Skeletal muscle tissue (tissue), 3 donors: ENCODE measurements at regions not wholly inside any gene's neighbourhood (a gene's known extent, or its start where the extent isn't known, plus 50 kb on each side); places are given as distances from the start of the nearest gene placed in this dataset.

Source experiments
- H3K27ac ChIP-seq: one replicate; pipeline ENCODE4 v1.7.0; 2013; ENCODE audit warnings: mild to moderate bottlenecking, low read depth, low read length, inconsistent platforms
- H3K27me3 ChIP-seq, 3 donors: one replicate each; pipeline ENCODE4 v1.7.0; 2013; ENCODE audit warnings: low read length in 3 of 3; ENCODE audit not compliant: control insufficient read depth in 3 of 3, insufficient read depth in 3 of 3
- H3K36me3 ChIP-seq, 3 donors: one replicate each; pipeline ENCODE4 v1.7.0; 2013; ENCODE audit warnings: low read length in 3 of 3; ENCODE audit not compliant: control insufficient read depth in 3 of 3, insufficient read depth in 3 of 3
- H3K4me1 ChIP-seq, 3 donors: one replicate each; pipeline ENCODE4 v1.7.0; 2013; ENCODE audit warnings: low read length in 3 of 3, mild to moderate bottlenecking in 3 of 3; ENCODE audit not compliant: control insufficient read depth in 3 of 3, insufficient read depth in 3 of 3
- H3K4me3 ChIP-seq, 3 donors: one replicate each; pipeline ENCODE4 v1.7.0; 2013; ENCODE audit warnings: low read length in 3 of 3
- H3K9ac ChIP-seq, 3 donors: one replicate each; pipeline ENCODE4 v1.7.0; 2013; ENCODE audit warnings: low read length in 3 of 3, mild to moderate bottlenecking in 3 of 3, moderate library complexity in 2 of 3, low read depth in 1 of 3
- H3K9me3 ChIP-seq, 3 donors: one replicate each; pipeline ENCODE4 v1.7.0; 2013; ENCODE audit warnings: low read length in 3 of 3; ENCODE audit not compliant: control insufficient read depth in 3 of 3
- donor health status: Osteomylitis.

DNA sequence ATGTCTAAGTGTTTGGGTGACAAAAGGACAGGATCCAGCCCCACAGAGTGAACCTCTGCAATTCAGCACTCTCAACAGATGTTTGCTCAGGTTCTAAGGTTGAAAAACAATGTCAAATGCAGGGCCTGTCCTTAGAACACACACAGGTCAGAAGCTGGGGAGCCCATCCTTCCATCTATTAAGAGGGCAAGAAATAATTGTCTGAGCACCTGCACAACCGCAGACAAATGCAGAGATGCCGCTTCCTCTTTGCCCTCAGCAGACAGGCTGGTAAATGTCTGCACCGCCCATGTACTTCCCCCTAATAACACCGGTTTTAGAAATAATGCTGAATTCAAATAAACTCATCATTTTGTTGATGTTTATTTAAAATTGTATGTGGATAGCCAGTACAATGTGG, 414.5 kb upstream of the ADAMTS16 start:
- no peaks in the 10 kb centered on the region for H3K4me1 ChIP-seq

DNA sequence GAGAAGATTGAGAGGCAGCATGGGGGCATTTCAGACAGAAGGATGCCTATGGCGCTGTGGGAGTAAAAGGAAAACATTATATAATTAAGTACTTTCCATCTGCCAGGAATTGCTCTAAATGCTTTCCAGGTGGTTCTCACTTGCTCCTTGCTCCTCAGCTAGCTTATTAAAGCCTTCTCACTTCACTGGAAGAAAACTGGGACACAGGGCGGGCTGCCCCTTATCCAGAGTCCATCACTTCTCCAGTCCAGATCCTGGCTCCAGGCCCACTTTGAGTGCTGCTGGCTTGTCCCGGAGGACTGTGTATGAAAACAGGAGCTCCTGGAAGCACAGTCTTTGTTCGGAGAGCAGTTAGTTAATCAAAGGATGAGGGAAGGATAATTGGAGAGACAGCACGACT, 409.9 kb upstream of the ADAMTS16 start:
- no peak overlapping the region for H3K4me3 ChIP-seq
- H3K36me3 ChIP-seq = no peaks in the 10 kb centered on the region
- peaks cover 0 to 5% (median 0%) of the 10 kb centered on the region in 3 donors for H3K27me3 ChIP-seq
- no peak overlapping the region for H3K9ac ChIP-seq
- H3K9me3 ChIP-seq = peaks cover 0 to 2% (median 0%) of the 10 kb centered on the region in 3 donors
- H3K4me1 ChIP-seq = no peaks in the 10 kb centered on the region
- H3K27ac ChIP-seq = no peak overlapping the region

More for the DNA sequence above, 414.5 kb upstream of the ADAMTS16 start:
- Histone ChIP-seq H3K4me3 (no peak overlapping the region), H3K9ac (no peak overlapping the region), H3K36me3 (no peaks in the 10 kb centered on the region), H3K27ac (no peak overlapping the region), H3K27me3 (no peaks in the 10 kb centered on the region), H3K9me3 (no peaks in the 10 kb centered on the region)

DNA sequence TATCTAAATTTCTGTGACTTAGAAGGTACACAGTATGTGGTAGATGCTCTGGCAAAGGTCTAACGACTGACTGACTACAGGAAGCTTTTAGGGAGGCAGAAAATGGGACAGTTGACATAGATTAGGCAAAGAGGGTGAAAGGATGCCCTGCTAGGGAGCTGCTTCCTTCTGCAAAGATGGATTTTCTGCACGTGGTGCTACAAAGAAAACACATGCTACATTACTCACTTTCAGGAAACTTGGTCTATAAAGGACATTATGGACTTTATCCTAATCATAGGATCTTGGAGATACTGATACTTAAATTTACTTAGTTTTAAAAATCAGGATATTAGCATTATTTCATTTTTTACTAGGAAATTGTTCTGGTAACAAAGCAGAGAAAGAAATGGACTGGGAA, 405.8 kb upstream of the ADAMTS16 start:
- H3K36me3 ChIP-seq = no peaks in the 10 kb centered on the region
- H3K27me3 ChIP-seq = peaks cover 0 to 5% (median 0%) of the 10 kb centered on the region in 3 donors
- H3K9ac ChIP-seq = no peak overlapping the region
- no peak overlapping the region for H3K27ac ChIP-seq
- H3K4me3 ChIP-seq = no peak overlapping the region
- peaks cover 0 to 2% (median 0%) of the 10 kb centered on the region in 3 donors for H3K9me3 ChIP-seq
- no peaks in the 10 kb centered on the region for H3K4me1 ChIP-seq

DNA sequence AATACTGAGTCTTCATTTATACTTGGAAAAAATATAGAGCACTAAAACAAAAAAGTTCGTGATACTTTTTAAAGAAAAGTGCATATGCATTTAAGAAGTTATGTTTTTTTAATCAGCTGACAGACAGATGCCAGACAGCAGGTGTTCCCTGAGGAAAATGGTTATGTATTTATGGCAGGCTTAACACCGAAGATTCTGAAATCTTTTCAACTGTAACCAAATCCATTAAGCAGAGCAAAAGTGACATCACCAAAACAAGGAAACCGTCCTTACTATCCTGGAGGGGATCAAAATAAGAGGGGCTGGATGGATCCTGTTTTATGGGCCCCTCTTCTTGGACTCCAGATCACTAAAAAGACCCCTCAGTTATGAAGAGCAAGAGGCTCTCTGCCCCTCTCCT, 404.9 kb upstream of the ADAMTS16 start:
- Histone ChIP-seq H3K27ac (no peak overlapping the region), H3K4me1 (no peaks in the 10 kb centered on the region), H3K36me3 (no peaks in the 10 kb centered on the region), H3K9ac (no peak overlapping the region), H3K4me3 (no peak overlapping the region), H3K9me3 (peaks cover 0 to 2% (median 0%) of the 10 kb centered on the region in 3 donors), H3K27me3 (peaks cover 0 to 5% (median 0%) of the 10 kb centered on the region in 3 donors)

DNA sequence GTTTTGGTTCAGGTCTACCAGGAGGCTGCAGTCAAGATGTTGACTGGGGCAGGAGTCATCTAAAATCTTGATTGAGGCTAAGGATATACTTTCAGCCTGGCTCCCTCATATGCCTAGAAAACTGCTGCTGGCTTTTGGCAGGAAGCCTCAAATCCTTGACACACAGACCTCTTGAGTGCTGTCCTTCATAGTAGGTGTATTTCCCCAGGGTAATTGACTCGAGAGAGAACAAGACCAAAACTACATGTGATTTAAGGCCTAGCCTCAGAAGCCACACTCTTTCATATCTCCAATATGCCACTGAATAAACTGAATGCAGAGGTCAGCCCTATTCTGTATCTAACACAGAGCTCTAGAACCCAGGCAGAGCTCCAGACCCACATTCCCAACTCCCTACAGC, 402.3 kb upstream of the ADAMTS16 start:
- no peak overlapping the region for H3K9ac ChIP-seq
- H3K27ac ChIP-seq = no peak overlapping the region
- H3K9me3 ChIP-seq = peaks cover 0 to 2% (median 0%) of the 10 kb centered on the region in 3 donors
- no peaks in the 10 kb centered on the region for H3K4me1 ChIP-seq
- no peaks in the 10 kb centered on the region for H3K36me3 ChIP-seq
- peaks cover 0 to 5% (median 0%) of the 10 kb centered on the region in 3 donors for H3K27me3 ChIP-seq
- H3K4me3 ChIP-seq = no peak overlapping the region

DNA sequence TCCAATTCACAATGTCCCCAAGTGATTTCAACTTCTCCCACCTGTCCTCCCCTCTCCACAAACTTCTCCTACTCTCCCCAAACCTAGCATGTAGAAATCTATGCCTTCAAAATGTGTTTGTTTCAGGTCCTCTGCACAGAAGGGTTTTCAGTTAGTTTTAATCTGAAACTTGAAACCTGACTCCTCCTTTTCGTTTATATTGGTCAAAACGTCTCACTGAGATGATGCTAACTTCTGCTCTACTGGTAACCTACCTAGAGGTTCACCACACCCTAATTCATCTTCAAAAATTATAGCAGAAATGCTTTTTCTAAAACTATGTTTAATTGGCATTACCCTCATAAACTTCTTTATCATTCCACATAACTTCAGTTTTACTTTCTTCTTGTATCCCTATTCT, 401.8 kb upstream of the ADAMTS16 start:
- Histone ChIP-seq H3K9ac (no peak overlapping the region), H3K4me3 (no peak overlapping the region), H3K27ac (no peak overlapping the region), H3K9me3 (peaks cover 0 to 2% (median 2%) of the 10 kb centered on the region in 3 donors), H3K4me1 (no peaks in the 10 kb centered on the region), H3K36me3 (no peaks in the 10 kb centered on the region), H3K27me3 (peaks cover 0 to 5% (median 0%) of the 10 kb centered on the region in 3 donors)

DNA sequence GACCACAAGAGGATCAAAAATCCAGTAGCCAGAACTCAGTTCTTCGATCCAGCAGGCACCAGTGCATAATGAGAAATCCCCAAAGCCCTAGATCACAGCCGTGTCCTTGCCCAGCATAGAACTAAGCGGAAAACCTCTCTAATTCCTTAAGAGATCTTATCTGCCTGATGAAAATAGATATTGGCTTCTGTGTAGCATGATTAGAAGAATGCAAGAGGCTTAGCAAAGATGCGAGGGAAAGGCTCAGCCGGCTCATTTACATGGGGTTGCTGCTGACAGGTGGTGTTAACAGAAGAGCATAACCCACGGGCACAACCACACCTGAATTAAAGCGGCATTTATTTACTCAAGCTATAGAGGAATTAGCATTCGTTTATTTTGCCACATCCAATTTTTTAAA, 400.0 kb upstream of the ADAMTS16 start:
- H3K36me3 ChIP-seq = no peaks in the 10 kb centered on the region
- no peak overlapping the region for H3K27ac ChIP-seq
- H3K9ac ChIP-seq = no peak overlapping the region
- no peak overlapping the region for H3K4me3 ChIP-seq
- peaks cover 0 to 2% (median 0%) of the 10 kb centered on the region in 3 donors for H3K9me3 ChIP-seq
- no peaks in the 10 kb centered on the region for H3K27me3 ChIP-seq
- no peaks in the 10 kb centered on the region for H3K4me1 ChIP-seq

DNA sequence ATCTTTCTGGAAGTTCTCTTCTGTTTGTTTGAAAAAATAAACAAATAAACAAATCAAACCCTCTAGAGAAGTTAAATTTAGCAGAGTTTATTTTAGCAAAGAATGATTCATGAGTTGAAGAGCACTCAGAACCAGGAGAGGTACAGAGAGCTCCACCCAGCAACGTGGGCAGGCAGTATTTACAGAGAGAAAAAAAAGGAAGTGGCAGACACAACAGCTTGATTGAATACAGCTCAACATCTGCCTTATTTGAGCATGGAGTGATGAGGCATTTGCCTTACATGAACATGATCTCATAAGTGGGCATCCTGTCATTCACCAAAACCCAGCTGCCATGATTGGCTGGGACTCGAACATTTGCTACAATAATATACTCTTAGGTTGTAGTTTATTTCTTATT, 381.6 kb upstream of the ADAMTS16 start:
- H3K36me3 ChIP-seq = no peaks in the 10 kb centered on the region
- H3K4me1 ChIP-seq = no peaks in the 10 kb centered on the region
- H3K9ac ChIP-seq = no peak overlapping the region
- no peaks in the 10 kb centered on the region for H3K27me3 ChIP-seq
- no peak overlapping the region for H3K27ac ChIP-seq
- no peak overlapping the region for H3K4me3 ChIP-seq
- H3K9me3 ChIP-seq = no peaks in the 10 kb centered on the region

DNA sequence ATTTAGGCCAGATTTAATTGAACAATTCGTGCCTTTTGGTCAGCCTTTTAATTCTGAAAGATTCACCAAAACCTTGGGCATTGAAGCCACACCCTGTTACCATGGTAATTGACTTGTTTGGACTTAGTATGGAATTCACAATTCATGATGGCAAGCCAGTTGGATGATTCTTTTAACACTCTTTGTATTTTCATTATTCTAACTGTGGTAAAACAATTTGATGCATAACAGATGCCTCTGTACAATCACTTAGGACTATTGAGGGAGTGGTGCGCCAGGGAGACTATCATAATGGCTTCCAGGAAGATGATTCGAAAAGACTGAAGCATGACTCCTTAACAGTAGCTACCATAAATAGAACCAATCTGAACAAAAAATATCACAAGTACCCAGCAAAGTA, 381.1 kb upstream of the ADAMTS16 start:
- Histone ChIP-seq H3K27ac (no peak overlapping the region), H3K27me3 (no peaks in the 10 kb centered on the region)

DNA sequence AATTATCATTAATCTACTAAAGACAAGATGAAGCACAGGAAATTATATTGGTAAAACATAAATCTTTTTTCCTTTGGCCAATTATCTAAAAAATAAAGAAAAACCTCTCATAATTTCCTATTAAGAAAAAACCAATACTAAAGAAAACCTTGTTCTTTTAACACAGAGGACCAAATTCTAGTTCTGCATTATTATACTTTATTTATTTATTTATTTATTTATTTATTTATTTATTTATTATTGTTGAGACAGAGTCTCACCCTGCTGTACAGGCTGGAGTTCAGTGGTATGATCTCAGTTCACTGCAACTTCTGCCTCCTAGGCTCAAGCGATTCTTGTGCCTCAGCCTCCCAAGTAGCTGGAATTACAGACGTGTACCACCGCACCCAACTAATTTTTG, 377.8 kb upstream of the ADAMTS16 start:
- no peaks in the 10 kb centered on the region for H3K9me3 ChIP-seq
- H3K36me3 ChIP-seq = no peaks in the 10 kb centered on the region
- no peaks in the 10 kb centered on the region for H3K27me3 ChIP-seq
- H3K4me1 ChIP-seq = no peaks in the 10 kb centered on the region
- no peak overlapping the region for H3K9ac ChIP-seq
- no peak overlapping the region for H3K4me3 ChIP-seq
- no peak overlapping the region for H3K27ac ChIP-seq

More for the DNA sequence above, 381.1 kb upstream of the ADAMTS16 start:
- no peak overlapping the region for H3K4me3 ChIP-seq
- H3K36me3 ChIP-seq = no peaks in the 10 kb centered on the region
- H3K9me3 ChIP-seq = no peaks in the 10 kb centered on the region
- H3K9ac ChIP-seq = no peak overlapping the region
- H3K4me1 ChIP-seq = no peaks in the 10 kb centered on the region

DNA sequence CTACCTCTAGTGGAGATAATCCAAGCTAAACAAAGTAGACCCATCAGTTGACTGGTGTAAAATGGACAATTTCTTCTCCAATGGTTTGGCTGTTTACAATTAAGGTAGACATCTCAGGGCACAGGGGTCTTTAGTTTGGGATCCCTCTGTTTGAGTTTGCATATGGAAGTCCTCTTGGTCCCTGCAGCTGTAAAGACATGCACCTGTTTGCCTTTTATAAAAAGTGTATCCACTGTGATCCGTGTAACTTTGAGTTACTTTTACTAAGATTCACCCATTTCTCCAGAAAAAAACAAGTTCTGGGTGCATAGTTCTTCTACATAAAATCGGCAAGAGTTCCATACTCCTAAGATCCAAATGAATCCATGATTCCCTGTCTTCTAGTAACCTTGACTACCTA, 374.7 kb upstream of the ADAMTS16 start:
- Histone ChIP-seq H3K9ac (no peak overlapping the region), H3K36me3 (no peaks in the 10 kb centered on the region), H3K4me3 (no peak overlapping the region), H3K4me1 (no peaks in the 10 kb centered on the region), H3K27ac (no peak overlapping the region), H3K27me3 (no peaks in the 10 kb centered on the region), H3K9me3 (no peaks in the 10 kb centered on the region)
